Left lung (tissue), 4 donors: ENCODE measurements at regions not wholly inside any gene's neighbourhood (a gene's known extent, or its start where the extent isn't known, plus 50 kb on each side); places are given as distances from the start of the nearest gene placed in this dataset.
"Not testable (repeated sequence)": the region's sequence is repeated elsewhere in the genome, so short reads cannot be mapped to it uniquely, and the experiment has no call there.

Experiments used
- ATAC-seq: fragments of 200-7000 bp; cut with Tn5 transposase; one replicate; pipeline ENCODE4 v1.9.1; 2020; ENCODE audit warnings: moderate library complexity
- DNase-seq, 4 donors: peaks; one replicate each; pipeline ENCODE4 v3.0.0-alpha.2; 2013 to 2020
- H3K27ac ChIP-seq, 2 donors: fragments of 200-600 bp; sonication (generic) in 1 of 2; one replicate each; pipeline versions ENCODE4 v1.5.0 to v1.8.0; 2020 to 2021
- H3K27me3 ChIP-seq, 2 donors: fragments of 200-600 bp; sonication (generic) in 1 of 2; one replicate each; pipeline versions ENCODE4 v1.5.0 to v1.8.0; 2020 to 2021
- H3K36me3 ChIP-seq, 2 donors: fragments of 200-600 bp; sonication (generic) in 1 of 2; one replicate each; pipeline versions ENCODE4 v1.5.0 to v1.8.0; 2020 to 2021
- H3K4me1 ChIP-seq, 2 donors: fragments of 200-600 bp; one replicate each; pipeline ENCODE4 v1.8.0; 2021
- H3K4me3 ChIP-seq, 2 donors: fragments of 200-600 bp; sonication (generic) in 1 of 2; one replicate each; pipeline versions ENCODE4 v1.5.0 to v1.8.0; 2020 to 2021; ENCODE audit warnings: mild to moderate bottlenecking in 1 of 2
- H3K9me3 ChIP-seq, 2 donors: fragments of 200-600 bp; sonication (generic) in 1 of 2; one replicate each; pipeline versions ENCODE4 v1.5.0 to v1.8.0; 2020 to 2021
- intact Hi-C, 2 donors: fragments of 100-400 bp; cut with DNase I; formaldehyde crosslinking; loops; one replicate each; pipeline versions ENCODE4 v1.11.2 to v1.14.2; 2022
- TF ChIP-seq, protein P1 (sequence below), 2 donors: fragments of 200-600 bp; sonication (generic) in 1 of 2; IDR thresholded peaks; one replicate each; pipeline versions ENCODE4 v1.5.0 to v1.8.0; 2021; ENCODE audit warnings: antibody characterized with exemption in 2 of 2
- donor health status: DM: no; HTN: yes; CAD: no.
- donor health status: DM: no; HTN: no; CAD: no.

GRCh38 chr4:187499956-187500355, 495.6 kb upstream of the ZFP42 start:
- ATAC-seq = no peak
- intact Hi-C loops = no loop called here
- TF ChIP-seq, protein P1, sequence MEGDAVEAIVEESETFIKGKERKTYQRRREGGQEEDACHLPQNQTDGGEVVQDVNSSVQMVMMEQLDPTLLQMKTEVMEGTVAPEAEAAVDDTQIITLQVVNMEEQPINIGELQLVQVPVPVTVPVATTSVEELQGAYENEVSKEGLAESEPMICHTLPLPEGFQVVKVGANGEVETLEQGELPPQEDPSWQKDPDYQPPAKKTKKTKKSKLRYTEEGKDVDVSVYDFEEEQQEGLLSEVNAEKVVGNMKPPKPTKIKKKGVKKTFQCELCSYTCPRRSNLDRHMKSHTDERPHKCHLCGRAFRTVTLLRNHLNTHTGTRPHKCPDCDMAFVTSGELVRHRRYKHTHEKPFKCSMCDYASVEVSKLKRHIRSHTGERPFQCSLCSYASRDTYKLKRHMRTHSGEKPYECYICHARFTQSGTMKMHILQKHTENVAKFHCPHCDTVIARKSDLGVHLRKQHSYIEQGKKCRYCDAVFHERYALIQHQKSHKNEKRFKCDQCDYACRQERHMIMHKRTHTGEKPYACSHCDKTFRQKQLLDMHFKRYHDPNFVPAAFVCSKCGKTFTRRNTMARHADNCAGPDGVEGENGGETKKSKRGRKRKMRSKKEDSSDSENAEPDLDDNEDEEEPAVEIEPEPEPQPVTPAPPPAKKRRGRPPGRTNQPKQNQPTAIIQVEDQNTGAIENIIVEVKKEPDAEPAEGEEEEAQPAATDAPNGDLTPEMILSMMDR (IDR thresholded peaks at IDR 0.05) = no peak

GRCh38 chr4:187500796-187501195, 494.8 kb upstream of the ZFP42 start:
- DNase-seq = no peak
- H3K36me3 ChIP-seq = no peaks in the 10 kb centered on the region
- TF ChIP-seq, protein P1 (IDR thresholded peaks at IDR 0.05) = no peak
- H3K27ac ChIP-seq = no peak overlapping the region
- intact Hi-C loops = no loop called here
- ATAC-seq = no peak
- no peak overlapping the region for H3K4me3 ChIP-seq
- peaks cover 0 to 1% of the 10 kb centered on the region in 2 donors for H3K9me3 ChIP-seq
- H3K27me3 ChIP-seq = no peaks in the 10 kb centered on the region
- no peaks in the 10 kb centered on the region for H3K4me1 ChIP-seq

More at GRCh38 chr4:187499956-187500355, 495.6 kb upstream of the ZFP42 start:
- no peaks in the 10 kb centered on the region for H3K36me3 ChIP-seq
- no peak overlapping the region for H3K27ac ChIP-seq
- H3K27me3 ChIP-seq = no peaks in the 10 kb centered on the region
- H3K4me3 ChIP-seq = no peak overlapping the region
- peak in 1 of 4 donors; percentile 44 for DNase-seq
- H3K9me3 ChIP-seq = no peaks in the 10 kb centered on the region
- no peaks in the 10 kb centered on the region for H3K4me1 ChIP-seq

DNA sequence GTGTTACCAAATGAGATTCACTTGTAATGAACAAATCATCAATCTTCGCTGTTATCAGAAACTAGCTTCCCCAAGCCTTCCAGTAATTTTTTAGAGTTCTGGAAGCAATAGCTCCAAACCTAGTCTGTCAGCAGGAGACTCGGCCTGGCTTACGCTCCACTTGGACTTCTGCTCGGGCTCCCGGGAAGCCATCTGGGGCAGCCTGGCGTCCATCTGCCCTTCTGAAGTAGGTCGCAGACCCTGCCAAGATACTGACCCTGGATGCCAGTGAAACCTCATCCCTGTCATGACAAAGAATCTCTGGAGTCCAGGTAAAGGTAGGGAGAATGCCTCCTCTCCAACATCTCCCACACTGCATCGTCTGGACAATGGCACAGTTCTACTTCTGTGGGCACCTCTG, 493.8 kb upstream of the ZFP42 start:
- TF ChIP-seq, protein P1 (IDR thresholded peaks at IDR 0.05) = no peak
- ATAC-seq (no peak), DNase-seq (no peak)
- Histone ChIP-seq H3K36me3 (no peaks in the 10 kb centered on the region), H3K9me3 (peaks cover 0 to 3% of the 10 kb centered on the region in 2 donors), H3K27ac (no peak overlapping the region), H3K4me1 (no peaks in the 10 kb centered on the region), H3K4me3 (no peak overlapping the region), H3K27me3 (no peaks in the 10 kb centered on the region)
- intact Hi-C loops = no loop called here

- intact Hi-C loops = no loop called here
- ATAC-seq = no peak
- no peaks in the 10 kb centered on the region for H3K4me1 ChIP-seq
- DNase-seq = peak in 1 of 4 donors; percentile 81
- no peaks in the 10 kb centered on the region for H3K27me3 ChIP-seq
- peaks cover 0 to 3% of the 10 kb centered on the region in 2 donors for H3K9me3 ChIP-seq
- H3K27ac ChIP-seq = no peak overlapping the region
- no peaks in the 10 kb centered on the region for H3K36me3 ChIP-seq
- H3K4me3 ChIP-seq = no peak overlapping the region
- TF ChIP-seq, protein P1 (IDR thresholded peaks at IDR 0.05) = no peak
Observed at GRCh38 chr4:187504974-187505797, 490.4 kb upstream of the ZFP42 start.

DNA sequence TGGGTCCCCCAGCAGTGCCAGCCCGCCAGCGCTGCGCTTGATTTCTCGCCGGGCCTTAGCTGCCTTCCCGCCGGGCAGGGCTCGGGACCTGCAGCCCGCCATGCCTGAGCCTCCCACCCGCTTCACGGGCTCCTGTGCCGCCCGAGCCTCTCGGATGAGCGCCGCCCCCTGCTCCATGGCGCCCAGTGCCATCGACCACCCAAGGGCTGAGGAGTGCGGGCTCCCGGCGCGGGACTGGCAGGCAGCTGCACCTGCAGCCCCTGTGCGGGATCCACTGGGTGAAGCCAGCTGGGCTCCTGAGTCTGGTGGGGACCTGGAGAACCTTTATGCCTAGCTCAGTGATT, 489.8 kb upstream of the ZFP42 start:
- H3K4me3 ChIP-seq, ATAC-seq, H3K27ac ChIP-seq, H3K27me3 ChIP-seq, intact Hi-C loops, H3K9me3 ChIP-seq, H3K36me3 ChIP-seq, H3K4me1 ChIP-seq, DNase-seq: not testable (repeated sequence)

GRCh38 chr4:187516224-187516623, 479.3 kb upstream of the ZFP42 start:
- Histone ChIP-seq H3K27me3 (no peaks in the 10 kb centered on the region), H3K4me1 (no peaks in the 10 kb centered on the region), H3K4me3 (no peak overlapping the region), H3K9me3 (no peaks in the 10 kb centered on the region), H3K36me3 (no peaks in the 10 kb centered on the region), H3K27ac (no peak overlapping the region)
- intact Hi-C loops = no loop called here
- TF ChIP-seq, protein P1 (IDR thresholded peaks at IDR 0.05) = no peak
- no peak for DNase-seq
- ATAC-seq = no peak
